ENCODE measurements at regions not wholly inside any gene's neighbourhood (a gene's known extent, or its start where the extent isn't known, plus 50 kb on each side); places are given as distances from the start of the nearest gene placed in this dataset.

GRCh38 chr10:57707300-57707658 is 560.4 kb downstream of the IPMK start (continued):
- no peak for TF ChIP-seq USF2 (IDR thresholded peaks at IDR 0.05; ENCODE audit: borderline replicate concordance, low read depth, low read length)
- no peak for TF ChIP-seq REST (IDR thresholded peaks at IDR 0.05; ENCODE audit: low read depth, low read length)
- no peak for TF ChIP-seq CTCF (IDR thresholded peaks at IDR 0.05)
- TF ChIP-seq RCOR1 (IDR thresholded peaks at IDR 0.05; ENCODE audit: low read length) = no peak
- TF ChIP-seq CHD2 (IDR thresholded peaks at IDR 0.05; ENCODE audit: low read length, partially characterized antibody) = no peak
- TF ChIP-seq RAD21 (IDR thresholded peaks at IDR 0.05; ENCODE audit: low read length) = no peak
- no peak for TF ChIP-seq NFIC (IDR thresholded peaks at IDR 0.05; ENCODE audit: borderline replicate concordance)

GRCh38 chr10:57706576-57707299 is 561.0 kb downstream of the IPMK start:
- whole genome bisulfite sequencing (ENCODE audit: low lambda C conversion rate) = 76% methylated on average over 5 of the region's 5 CpGs
- H3K4me3 ChIP-seq (ENCODE audit: low read depth in 2 of 2, low read length in 1 of 2) = no peak overlapping the region
- TF ChIP-seq PBX3 (IDR thresholded peaks at IDR 0.05) = no peak
- no peak for TF ChIP-seq EP300 (IDR thresholded peaks at IDR 0.05; ENCODE audit: borderline replicate concordance in 1 of 2, low read depth in 1 of 2, low read length in 1 of 2)
- TF ChIP-seq NRF1 (IDR thresholded peaks at IDR 0.05; ENCODE audit: low read depth, low read length) = no peak
- no peak for TF ChIP-seq TCF12 (IDR thresholded peaks at IDR 0.05)
- no peak for TF ChIP-seq MEF2A (IDR thresholded peaks at IDR 0.05; ENCODE audit: borderline replicate concordance, low read depth)
- TF ChIP-seq GATA2 (CRISPR knock-in tag; IDR thresholded peaks at IDR 0.05) = no peak
- TF ChIP-seq ZBTB33 (IDR thresholded peaks at IDR 0.05; ENCODE audit: borderline replicate concordance, low read depth) = no peak
- no peak for TF ChIP-seq IRF3 (IDR thresholded peaks at IDR 0.05; ENCODE audit: low read depth, low read length)
- no peak for TF ChIP-seq USF1 (IDR thresholded peaks at IDR 0.05; ENCODE audit: borderline replicate concordance, low read depth)
- TF ChIP-seq USF2 (IDR thresholded peaks at IDR 0.05; ENCODE audit: borderline replicate concordance, low read depth, low read length) = no peak
- TF ChIP-seq TAF1 (IDR thresholded peaks at IDR 0.05; ENCODE audit: borderline replicate concordance, low read depth, low read length) = no peak
- no peak for TF ChIP-seq YY1 (IDR thresholded peaks at IDR 0.05; ENCODE audit: low read depth)
- CTCF ChIA-PET = no interaction called here
- no peaks in the 10 kb centered on the region; a peak in 1 of 4 replicates for H3K4me1 ChIP-seq (ENCODE audit: control insufficient read depth in 1 of 2, insufficient read depth in 2 of 2, low read depth in 1 of 2, low read length in 1 of 2)
- H3K9ac ChIP-seq = no peak overlapping the region
- H3K27me3 ChIP-seq (ENCODE audit: insufficient read depth) = no peaks in the 10 kb centered on the region
- H3K9me3 ChIP-seq = no peaks in the 10 kb centered on the region
- H3K36me3 ChIP-seq (replicated peaks in 1 of 2; ENCODE audit: control insufficient read depth in 1 of 2, insufficient read depth in 2 of 2, low read length in 1 of 2) = no peaks in the 10 kb centered on the region
- no peaks in the 10 kb centered on the region for H3K9me2 ChIP-seq
- H2AFZ ChIP-seq (ENCODE audit: low read depth) = no peak overlapping the region
- H3K27ac ChIP-seq (ENCODE audit: low read depth in 2 of 2, low read length in 1 of 2) = no peak overlapping the region
- H3K4me2 ChIP-seq = no peak overlapping the region
- no peak for DNase-seq
- POLR2A ChIA-PET = no interaction called here
- no peaks in the 10 kb centered on the region for H4K20me1 ChIP-seq (ENCODE audit: insufficient read depth)
- no peaks in the 10 kb centered on the region for H3F3A ChIP-seq (replicated peaks; ENCODE audit: insufficient read depth)
- no peaks in the 10 kb centered on the region for H3K79me2 ChIP-seq (ENCODE audit: insufficient read depth)
